ENCODE measurements at regions not wholly inside any gene's neighbourhood (a gene's known extent, or its start where the extent isn't known, plus 50 kb on each side); places are given as distances from the start of the nearest gene placed in this dataset.

- Histone ChIP-seq H3K36me3 (ENCODE audit: control insufficient read depth, insufficient read depth, low read length) (no peaks in the 10 kb centered on the region), H3K14ac (replicated peaks; ENCODE audit: low read depth, low read length) (no peak overlapping the region), H2BK15ac (ENCODE audit: low read depth, low read length) (no peak overlapping the region), H3K23ac (ENCODE audit: low read depth, low read length) (no peak overlapping the region), H3K56ac (ENCODE audit: extremely low read depth, insufficient read depth, low read length) (no peak overlapping the region), H4K91ac (ENCODE audit: insufficient read depth, low read depth, low read length) (no peak overlapping the region), H2BK5ac (ENCODE audit: low read depth, low read length, poor library complexity, severe bottlenecking) (no peak overlapping the region), H3K4me3 (ENCODE audit: insufficient read depth, low read depth, low read length) (no peak overlapping the region), H4K8ac (ENCODE audit: low read depth in 2 of 2, low read length in 2 of 2) (no peak overlapping the region), H3K9me1 (ENCODE audit: insufficient read depth, low read length) (no peaks in the 10 kb centered on the region; the same call in 1 of the 2 replicates), H2AK5ac (ENCODE audit: low read depth, low read length) (no peak overlapping the region), H3K27ac (ENCODE audit: insufficient read depth, low read length) (no peak overlapping the region), H3K4ac (ENCODE audit: low read depth, low read length) (no peak overlapping the region), H3K9me3 (ENCODE audit: control insufficient read depth, insufficient read depth, low read length) (no peaks in the 10 kb centered on the region), H3K79me1 (ENCODE audit: low read depth in 1 of 2, low read length in 2 of 2) (no peaks in the 10 kb centered on the region), H3K18ac (ENCODE audit: low read depth, low read length) (no peak overlapping the region), H3K9ac (ENCODE audit: low read depth, low read length) (no peak overlapping the region), H3K4me1 (ENCODE audit: control insufficient read depth, insufficient read depth, low read length) (no peaks in the 10 kb centered on the region), H2AFZ (replicated peaks; ENCODE audit: low read length, poor library complexity) (no peak overlapping the region), H4K20me1 (ENCODE audit: insufficient read depth, low read length) (no peaks in the 10 kb centered on the region), H2BK20ac (ENCODE audit: low read depth, low read length) (no peak overlapping the region), H2AK9ac (replicated peaks; ENCODE audit: low read depth, low read length, poor library complexity) (no peak overlapping the region), H4K5ac (ENCODE audit: low read depth, low read length) (no peak overlapping the region), H2BK120ac (ENCODE audit: low read depth, low read length) (no peak overlapping the region), H3K27me3 (ENCODE audit: control insufficient read depth, insufficient read depth, low read length) (no peaks in the 10 kb centered on the region), H3K4me2 (ENCODE audit: low read depth, low read length) (no peak overlapping the region)
- whole genome bisulfite sequencing, 2 experiments (ENCODE audit: extremely low coverage in 2 of 2, insufficient read length in 1 of 2): 100% methylated on average over 4 of the region's 4 CpGs; no CpG with 5 or more reads in 1 of the 2 experiments
- in situ Hi-C loops (cut with MboI; ENCODE audit: low sequenced_read_pairs): no loop called here
- no peak for TF ChIP-seq FOS (IDR thresholded peaks at IDR 0.05; ENCODE audit: low read depth, low read length)
- TF ChIP-seq ELK1 (IDR thresholded peaks at IDR 0.05; ENCODE audit: borderline replicate concordance, low read depth, low read length): no peak
- TF ChIP-seq CEBPB (IDR thresholded peaks at IDR 0.05; ENCODE audit: low read depth, low read length): no peak
- no peak for TF ChIP-seq SMC3 (IDR thresholded peaks at IDR 0.05; ENCODE audit: low read depth, low read length)
- no peak for TF ChIP-seq POLR2A (IDR thresholded peaks at IDR 0.05; ENCODE audit: low read depth, low read length)
- no peak for TF ChIP-seq MXI1 (IDR thresholded peaks at IDR 0.05; ENCODE audit: borderline replicate concordance, low read depth, low read length)
- no peak for TF ChIP-seq MAZ (IDR thresholded peaks at IDR 0.05; ENCODE audit: borderline replicate concordance, low read depth, low read length)
- no peak for TF ChIP-seq CHD1 (IDR thresholded peaks at IDR 0.05; ENCODE audit: low read depth, low read length)
- no peak for DNase-seq
- intact Hi-C loops (cut with micrococcal nuclease): no loop called here
- dilution Hi-C loops (cut with HindIII; ENCODE audit: low sequenced_read_pairs, unreplicated experiment): no loop called here
- CTCF ChIA-PET: no interaction called here
- POLR2A ChIA-PET (ENCODE audit: unreplicated experiment): no interaction called here
- BruUV-seq (replicated peaks): no TSS peak
- ATAC-seq (ENCODE audit: low read depth): no peak
Measured at GRCh38 chr2:133661392-133661791, 93.1 kb upstream of the NCKAP5 start.
